ENCODE measurements at regions not wholly inside any gene's neighbourhood (a gene's known extent, or its start where the extent isn't known, plus 50 kb on each side); places are given as distances from the start of the nearest gene placed in this dataset.

DNA sequence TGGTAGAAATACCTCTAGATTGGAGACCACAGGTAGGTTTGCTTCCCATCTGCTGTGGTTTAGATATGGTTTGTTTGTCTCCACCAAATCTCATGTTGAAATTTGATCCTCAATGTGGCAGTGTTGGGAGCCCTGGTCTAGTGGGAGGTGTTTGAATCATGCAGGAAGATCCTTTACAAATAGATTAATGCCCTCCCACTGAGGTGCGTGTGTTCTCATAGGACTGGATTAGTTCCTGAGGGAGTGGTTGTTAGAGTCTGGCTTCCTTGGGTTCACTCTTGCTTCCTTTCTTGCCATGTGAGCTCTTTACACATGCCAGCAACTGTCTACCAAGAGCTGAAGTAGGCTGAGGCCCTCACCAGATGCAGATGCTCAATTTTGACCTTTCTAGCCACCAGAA is 391.1 kb upstream of the GRIA1 start:
- ChIA-PET CTCF (no interaction called here), POLR2A (no interaction called here)
- DNase-seq (ENCODE audit: low read depth in 1 of 2, low spot score in 1 of 2) = no peak
- Histone ChIP-seq H3K27ac (no peak overlapping the region), H3K4me1 (no peaks in the 10 kb centered on the region), H3K4me3 (no peak overlapping the region), H3K9me3 (no peaks in the 10 kb centered on the region), H3K4me2 (no peak overlapping the region)
- no peak for TF ChIP-seq NR3C1 (IDR thresholded peaks at IDR 0.05)
- TF ChIP-seq, protein P1, sequence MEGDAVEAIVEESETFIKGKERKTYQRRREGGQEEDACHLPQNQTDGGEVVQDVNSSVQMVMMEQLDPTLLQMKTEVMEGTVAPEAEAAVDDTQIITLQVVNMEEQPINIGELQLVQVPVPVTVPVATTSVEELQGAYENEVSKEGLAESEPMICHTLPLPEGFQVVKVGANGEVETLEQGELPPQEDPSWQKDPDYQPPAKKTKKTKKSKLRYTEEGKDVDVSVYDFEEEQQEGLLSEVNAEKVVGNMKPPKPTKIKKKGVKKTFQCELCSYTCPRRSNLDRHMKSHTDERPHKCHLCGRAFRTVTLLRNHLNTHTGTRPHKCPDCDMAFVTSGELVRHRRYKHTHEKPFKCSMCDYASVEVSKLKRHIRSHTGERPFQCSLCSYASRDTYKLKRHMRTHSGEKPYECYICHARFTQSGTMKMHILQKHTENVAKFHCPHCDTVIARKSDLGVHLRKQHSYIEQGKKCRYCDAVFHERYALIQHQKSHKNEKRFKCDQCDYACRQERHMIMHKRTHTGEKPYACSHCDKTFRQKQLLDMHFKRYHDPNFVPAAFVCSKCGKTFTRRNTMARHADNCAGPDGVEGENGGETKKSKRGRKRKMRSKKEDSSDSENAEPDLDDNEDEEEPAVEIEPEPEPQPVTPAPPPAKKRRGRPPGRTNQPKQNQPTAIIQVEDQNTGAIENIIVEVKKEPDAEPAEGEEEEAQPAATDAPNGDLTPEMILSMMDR (IDR thresholded peaks at IDR 0.05) = no peak
- TF ChIP-seq CBX8 (IDR thresholded peaks at IDR 0.05) = no peak
- TF ChIP-seq USF2 (IDR thresholded peaks at IDR 0.05) = no peak
- TF ChIP-seq EP300 (IDR thresholded peaks at IDR 0.05) = no peak
- no peak for TF ChIP-seq KDM5A (IDR thresholded peaks at IDR 0.05)
- TF ChIP-seq RFX5 (IDR thresholded peaks at IDR 0.05) = no peak
- TF ChIP-seq FOSB (CRISPR knock-in tag; IDR thresholded peaks at IDR 0.05) = no peak
- no peak for TF ChIP-seq EHF (CRISPR knock-in tag; IDR thresholded peaks at IDR 0.05)
- TF ChIP-seq SREBF2 (IDR thresholded peaks at IDR 0.05) = no peak
- TF ChIP-seq ATOH8 (CRISPR knock-in tag; IDR thresholded peaks at IDR 0.05; ENCODE audit: low read depth) = no peak
- TF ChIP-seq MAZ (IDR thresholded peaks at IDR 0.05; ENCODE audit: borderline replicate concordance, low read depth, low read length) = no peak
- TF ChIP-seq, protein P2, sequence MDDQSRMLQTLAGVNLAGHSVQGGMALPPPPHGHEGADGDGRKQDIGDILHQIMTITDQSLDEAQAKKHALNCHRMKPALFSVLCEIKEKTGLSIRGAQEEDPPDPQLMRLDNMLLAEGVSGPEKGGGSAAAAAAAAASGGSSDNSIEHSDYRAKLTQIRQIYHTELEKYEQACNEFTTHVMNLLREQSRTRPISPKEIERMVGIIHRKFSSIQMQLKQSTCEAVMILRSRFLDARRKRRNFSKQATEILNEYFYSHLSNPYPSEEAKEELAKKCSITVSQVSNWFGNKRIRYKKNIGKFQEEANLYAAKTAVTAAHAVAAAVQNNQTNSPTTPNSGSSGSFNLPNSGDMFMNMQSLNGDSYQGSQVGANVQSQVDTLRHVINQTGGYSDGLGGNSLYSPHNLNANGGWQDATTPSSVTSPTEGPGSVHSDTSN (IDR thresholded peaks at IDR 0.05) = no peak
- TF ChIP-seq, protein P3, sequence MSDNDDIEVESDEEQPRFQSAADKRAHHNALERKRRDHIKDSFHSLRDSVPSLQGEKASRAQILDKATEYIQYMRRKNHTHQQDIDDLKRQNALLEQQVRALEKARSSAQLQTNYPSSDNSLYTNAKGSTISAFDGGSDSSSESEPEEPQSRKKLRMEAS (IDR thresholded peaks at IDR 0.05) = no peak
- no peak for TF ChIP-seq PHF8 (IDR thresholded peaks at IDR 0.05; ENCODE audit: borderline replicate concordance, low read depth)
- no peak for TF ChIP-seq JUNB (IDR thresholded peaks at IDR 0.05)
- TF ChIP-seq EHMT2 (IDR thresholded peaks at IDR 0.05; ENCODE audit: low read depth) = no peak
- TF ChIP-seq ZFP36 (IDR thresholded peaks at IDR 0.05; ENCODE audit: borderline replicate concordance, partially characterized antibody) = no peak
- WGBS (ENCODE audit: missing lambda C conversion rate) = 17% methylated on average over 1 of the region's 1 CpG
- no peak for FAIRE-seq
- ATAC-seq = no peak

DNA sequence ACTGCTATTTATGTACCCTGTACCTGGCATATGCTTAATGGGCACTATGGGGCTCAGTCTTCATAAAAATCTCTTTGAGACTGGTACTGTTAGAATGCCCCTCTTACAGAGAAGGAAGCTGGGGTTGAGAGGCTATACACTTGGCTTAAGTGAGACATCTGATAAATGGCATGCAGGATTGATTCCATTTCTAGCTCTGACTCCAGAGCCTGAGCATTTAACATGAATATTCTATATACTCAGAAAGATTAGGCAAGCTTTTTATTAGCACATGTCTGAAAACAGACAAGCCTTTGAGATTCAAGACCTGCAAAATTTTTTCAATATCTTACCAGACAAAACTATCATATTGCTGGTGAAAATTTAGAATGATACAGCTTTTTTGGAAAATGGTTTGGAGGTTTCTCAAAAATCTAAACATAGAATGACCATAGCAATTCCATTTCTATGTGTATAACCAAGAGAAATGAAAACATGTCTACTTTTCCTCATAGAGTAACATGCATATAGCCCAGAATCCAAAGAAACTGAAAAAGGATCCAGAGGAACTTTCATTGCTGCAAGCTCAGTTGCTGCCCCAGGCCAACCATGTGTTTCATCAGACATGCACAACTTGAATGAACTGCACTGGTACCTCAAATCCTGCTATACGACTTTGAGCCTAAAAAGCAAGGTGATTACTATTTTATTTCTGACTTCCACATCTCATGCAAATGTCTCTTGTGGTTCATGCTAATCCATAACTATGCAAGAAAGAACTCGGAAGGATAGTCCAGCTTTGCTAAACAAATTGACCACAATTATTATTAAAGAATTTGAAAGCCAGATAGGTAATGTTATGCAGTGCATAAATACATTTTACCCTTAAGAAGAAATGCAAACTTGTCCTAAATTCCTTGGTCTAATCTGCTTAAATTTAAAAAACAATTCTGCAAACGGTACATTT is 389.0 kb upstream of the GRIA1 start:
- H3K9me3 ChIP-seq = no peaks in the 10 kb centered on the region
- TF ChIP-seq BCL3 (IDR thresholded peaks at IDR 0.05) (no peak), RFX5 (IDR thresholded peaks at IDR 0.05) (no peak), HOXB13 (CRISPR knock-in tag; IDR thresholded peaks at IDR 0.05; ENCODE audit: low read depth) (no peak)
- TF ChIP-seq, protein P4, sequence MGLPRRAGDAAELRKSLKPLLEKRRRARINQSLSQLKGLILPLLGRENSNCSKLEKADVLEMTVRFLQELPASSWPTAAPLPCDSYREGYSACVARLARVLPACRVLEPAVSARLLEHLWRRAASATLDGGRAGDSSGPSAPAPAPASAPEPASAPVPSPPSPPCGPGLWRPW (IDR thresholded peaks at IDR 0.05) = no peak
- H3K4me1 ChIP-seq = no peaks in the 10 kb centered on the region
- no peak for DNase-seq (ENCODE audit: low read depth in 1 of 2, low spot score in 1 of 2)
- no peak for FAIRE-seq
- H3K4me2 ChIP-seq = no peak overlapping the region
- WGBS (ENCODE audit: missing lambda C conversion rate) = under 1% methylated on average over 3 of the region's 3 CpGs
- H3K4me3 ChIP-seq = no peak overlapping the region
- ATAC-seq = no peak
- POLR2A ChIA-PET = no interaction called here
- no peak overlapping the region for H3K27ac ChIP-seq
- CTCF ChIA-PET = no interaction called here
